T-helper 2 cell treated with Interferon-gamma antibody and Interleukin-4, amounts not matched to agents 5 μg/mL and 100 μg/mL, for 36 hours (primary cell): ENCODE measurements at regions not wholly inside any gene's neighbourhood (a gene's known extent, or its start where the extent isn't known, plus 50 kb on each side); places are given as distances from the start of the nearest gene placed in this dataset.

Source experiments
- DNase-seq: peaks from one replicate; pipeline ENCODE4 v3.0.0; 2021; ENCODE audit warnings: low spot score
- H3K27ac Mint-ChIP-seq: one replicate; pipeline ENCODE4 v1.8.0; 2021; ENCODE audit warnings: mild to moderate bottlenecking, mixed read lengths
- H3K27me3 Mint-ChIP-seq: one replicate; pipeline ENCODE4 v1.8.0; 2021; ENCODE audit warnings: low read depth, mixed read lengths
- H3K36me3 Mint-ChIP-seq: one replicate; pipeline ENCODE4 v1.8.0; 2021; ENCODE audit warnings: low read depth, mixed read lengths
- H3K4me1 Mint-ChIP-seq: one replicate; pipeline ENCODE4 v1.8.0; 2021; ENCODE audit warnings: low read depth, mixed read lengths
- H3K4me3 Mint-ChIP-seq: one replicate; pipeline ENCODE4 v1.8.0; 2022; ENCODE audit warnings: mild to moderate bottlenecking, moderate library complexity, mixed read lengths
- H3K9me3 Mint-ChIP-seq: one replicate; pipeline ENCODE4 v1.8.0; 2021; ENCODE audit warnings: mixed read lengths

GRCh38 chr4:189053621-189054020 is 887.1 kb upstream of the FRG1 start:
- Mint-ChIP-seq H3K4me1 (no peaks in the 10 kb centered on the region), H3K27me3 (no peaks in the 10 kb centered on the region), H3K36me3 (no peaks in the 10 kb centered on the region), H3K27ac (no peak overlapping the region), H3K4me3 (no peak overlapping the region), H3K9me3 (peaks cover 23% of the 10 kb centered on the region)
- no peak for DNase-seq

GRCh38 chr4:189060104-189060503 is 880.6 kb upstream of the FRG1 start:
- Mint-ChIP-seq H3K9me3 (peaks cover 48% of the 10 kb centered on the region), H3K36me3 (no peaks in the 10 kb centered on the region), H3K4me1 (no peaks in the 10 kb centered on the region), H3K4me3 (no peak overlapping the region), H3K27me3 (no peaks in the 10 kb centered on the region), H3K27ac (no peak overlapping the region)
- DNase-seq = no peak

GRCh38 chr4:189062047-189062820 is 878.4 kb upstream of the FRG1 start:
- H3K27ac Mint-ChIP-seq = no peak overlapping the region
- H3K36me3 Mint-ChIP-seq = no peaks in the 10 kb centered on the region
- no peak for DNase-seq
- peaks cover 44% of the 10 kb centered on the region for H3K9me3 Mint-ChIP-seq
- H3K4me3 Mint-ChIP-seq = no peak overlapping the region
- no peaks in the 10 kb centered on the region for H3K4me1 Mint-ChIP-seq
- H3K27me3 Mint-ChIP-seq = no peaks in the 10 kb centered on the region

- no peaks in the 10 kb centered on the region for H3K36me3 Mint-ChIP-seq
- DNase-seq = no peak
- H3K27me3 Mint-ChIP-seq = no peaks in the 10 kb centered on the region
- H3K4me1 Mint-ChIP-seq = no peaks in the 10 kb centered on the region
- no peak overlapping the region for H3K4me3 Mint-ChIP-seq
- peaks cover 30% of the 10 kb centered on the region for H3K9me3 Mint-ChIP-seq
- H3K27ac Mint-ChIP-seq = no peak overlapping the region
These were observed 870.9 kb upstream of the FRG1 start for GRCh38 chr4:189069772-189070171.

GRCh38 chr4:189071241-189071640 is 869.4 kb upstream of the FRG1 start:
- no peak for DNase-seq
- Mint-ChIP-seq H3K27ac (no peak overlapping the region), H3K27me3 (no peaks in the 10 kb centered on the region), H3K4me3 (no peak overlapping the region), H3K4me1 (no peaks in the 10 kb centered on the region), H3K36me3 (no peaks in the 10 kb centered on the region), H3K9me3 (peaks cover 39% of the 10 kb centered on the region)

GRCh38 chr4:189073739-189074138 is 866.9 kb upstream of the FRG1 start:
- H3K27me3 Mint-ChIP-seq = no peaks in the 10 kb centered on the region
- no peaks in the 10 kb centered on the region for H3K36me3 Mint-ChIP-seq

GRCh38 chr4:189081826-189082225 is 858.8 kb upstream of the FRG1 start:
- no peaks in the 10 kb centered on the region for H3K4me1 Mint-ChIP-seq
- no peak overlapping the region for H3K4me3 Mint-ChIP-seq
- no peaks in the 10 kb centered on the region for H3K36me3 Mint-ChIP-seq
- no peaks in the 10 kb centered on the region for H3K27me3 Mint-ChIP-seq
- H3K27ac Mint-ChIP-seq = no peak overlapping the region
- DNase-seq = no peak
- peaks cover 27% of the 10 kb centered on the region for H3K9me3 Mint-ChIP-seq

More at GRCh38 chr4:189073739-189074138, 866.9 kb upstream of the FRG1 start:
- H3K9me3 Mint-ChIP-seq = peaks cover 51% of the 10 kb centered on the region
- DNase-seq = no peak
- no peaks in the 10 kb centered on the region for H3K4me1 Mint-ChIP-seq
- no peak overlapping the region for H3K4me3 Mint-ChIP-seq
- no peak overlapping the region for H3K27ac Mint-ChIP-seq

- Mint-ChIP-seq H3K9me3 (peaks cover 24% of the 10 kb centered on the region), H3K27me3 (no peaks in the 10 kb centered on the region), H3K36me3 (no peaks in the 10 kb centered on the region), H3K4me1 (no peaks in the 10 kb centered on the region), H3K4me3 (no peak overlapping the region), H3K27ac (no peak overlapping the region)
- DNase-seq = no peak
These were observed 856.9 kb upstream of the FRG1 start for GRCh38 chr4:189083769-189084168.

- no peaks in the 10 kb centered on the region for H3K36me3 Mint-ChIP-seq
- H3K27me3 Mint-ChIP-seq = no peaks in the 10 kb centered on the region
- H3K27ac Mint-ChIP-seq = no peak overlapping the region
- no peaks in the 10 kb centered on the region for H3K4me1 Mint-ChIP-seq
- H3K4me3 Mint-ChIP-seq = no peak overlapping the region
- H3K9me3 Mint-ChIP-seq = peaks cover 27% of the 10 kb centered on the region
- no peak for DNase-seq
These were observed 856.0 kb upstream of the FRG1 start for GRCh38 chr4:189084671-189085070.

GRCh38 chr4:189087971-189088370 is 852.7 kb upstream of the FRG1 start:
- no peaks in the 10 kb centered on the region for H3K4me1 Mint-ChIP-seq
- H3K9me3 Mint-ChIP-seq = peaks cover 23% of the 10 kb centered on the region
- H3K36me3 Mint-ChIP-seq = no peaks in the 10 kb centered on the region
- H3K27ac Mint-ChIP-seq = no peak overlapping the region
- no peak for DNase-seq
- H3K27me3 Mint-ChIP-seq = no peaks in the 10 kb centered on the region
- H3K4me3 Mint-ChIP-seq = no peak overlapping the region

GRCh38 chr4:189088780-189089179 is 851.9 kb upstream of the FRG1 start:
- H3K4me1 Mint-ChIP-seq = no peaks in the 10 kb centered on the region
- peaks cover 18% of the 10 kb centered on the region for H3K9me3 Mint-ChIP-seq
- DNase-seq = no peak
- no peaks in the 10 kb centered on the region for H3K27me3 Mint-ChIP-seq
- no peak overlapping the region for H3K4me3 Mint-ChIP-seq
- H3K27ac Mint-ChIP-seq = no peak overlapping the region
- no peaks in the 10 kb centered on the region for H3K36me3 Mint-ChIP-seq

GRCh38 chr4:189090174-189090814 is 850.4 kb upstream of the FRG1 start:
- Mint-ChIP-seq H3K27ac (no peak overlapping the region), H3K36me3 (no peaks in the 10 kb centered on the region), H3K27me3 (no peaks in the 10 kb centered on the region), H3K9me3 (peaks cover 18% of the 10 kb centered on the region), H3K4me3 (no peak overlapping the region), H3K4me1 (no peaks in the 10 kb centered on the region)
- no peak for DNase-seq

GRCh38 chr4:189092581-189092980 is 848.1 kb upstream of the FRG1 start:
- no peak overlapping the region for H3K27ac Mint-ChIP-seq
- DNase-seq = no peak
- no peak overlapping the region for H3K4me3 Mint-ChIP-seq
- no peaks in the 10 kb centered on the region for H3K36me3 Mint-ChIP-seq
- H3K27me3 Mint-ChIP-seq = no peaks in the 10 kb centered on the region
- H3K4me1 Mint-ChIP-seq = no peaks in the 10 kb centered on the region
- peaks cover 23% of the 10 kb centered on the region for H3K9me3 Mint-ChIP-seq

GRCh38 chr4:189096108-189096507 is 844.6 kb upstream of the FRG1 start:
- no peak overlapping the region for H3K27ac Mint-ChIP-seq
- no peak overlapping the region for H3K4me3 Mint-ChIP-seq
- peaks cover 15% of the 10 kb centered on the region for H3K9me3 Mint-ChIP-seq
- no peaks in the 10 kb centered on the region for H3K27me3 Mint-ChIP-seq
- no peak for DNase-seq
- no peaks in the 10 kb centered on the region for H3K36me3 Mint-ChIP-seq
- H3K4me1 Mint-ChIP-seq = no peaks in the 10 kb centered on the region
